Hippocampal formation (tissue), 2 donors: ENCODE measurements at regions not wholly inside any gene's neighbourhood (a gene's known extent, or its start where the extent isn't known, plus 50 kb on each side); places are given as distances from the start of the nearest gene placed in this dataset.
A peak's percentile ranks its signal among the peaks of the same experiment; 100 is the strongest.

Experiments used
- DNase-seq, 2 donors: peaks; one replicate each; lab custom pipeline; 2025; lab: John Stamatoyannopoulos, UW

DNA sequence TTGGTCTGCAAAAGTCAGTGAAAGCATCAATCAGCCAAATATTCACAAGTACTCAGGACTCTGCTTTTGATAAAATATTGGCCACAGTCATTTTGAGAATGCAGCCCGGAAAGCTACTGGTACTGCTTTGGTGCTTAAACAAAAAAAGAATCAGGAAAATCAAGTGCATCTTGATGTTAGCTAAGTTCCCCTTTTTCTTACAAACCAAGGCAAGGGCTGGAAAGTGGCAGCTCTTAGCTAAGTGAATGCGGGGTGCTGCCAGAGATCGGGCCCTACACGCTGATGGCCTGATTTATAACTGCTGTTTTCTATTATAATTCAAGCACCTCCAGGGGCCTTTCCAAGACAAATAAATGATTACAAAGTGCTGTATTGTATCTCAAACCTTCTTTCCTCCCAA is 136.8 kb upstream of the MGMT start:
- no peak for DNase-seq

GRCh38 chr10:129331207-129331838 is 135.7 kb upstream of the MGMT start:
- no peak for DNase-seq

- no peak for DNase-seq
Observed at GRCh38 chr10:129331839-129332220, 135.2 kb upstream of the MGMT start.

DNA sequence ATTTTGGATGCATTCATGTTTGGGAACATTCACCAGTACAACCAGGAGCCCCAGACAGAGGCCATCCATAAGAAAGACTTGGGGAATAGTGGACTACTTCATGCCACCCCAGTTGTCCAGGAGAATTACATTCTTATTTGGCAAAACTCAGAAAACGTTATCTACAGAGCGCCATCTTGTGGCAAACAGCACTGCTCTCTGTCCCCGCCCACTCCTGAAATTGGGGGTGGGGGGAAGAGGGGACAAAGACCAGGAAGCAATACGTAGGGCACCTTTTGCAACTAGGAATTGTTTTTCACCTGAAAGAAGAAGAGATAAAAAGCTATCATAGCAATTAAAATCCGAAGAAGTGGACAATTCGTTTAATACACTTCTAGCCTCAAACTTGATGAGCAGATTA is 134.6 kb upstream of the MGMT start:
- no peak for DNase-seq

GRCh38 chr10:129333706-129334105 is 133.3 kb upstream of the MGMT start:
- DNase-seq, result no peak

DNA sequence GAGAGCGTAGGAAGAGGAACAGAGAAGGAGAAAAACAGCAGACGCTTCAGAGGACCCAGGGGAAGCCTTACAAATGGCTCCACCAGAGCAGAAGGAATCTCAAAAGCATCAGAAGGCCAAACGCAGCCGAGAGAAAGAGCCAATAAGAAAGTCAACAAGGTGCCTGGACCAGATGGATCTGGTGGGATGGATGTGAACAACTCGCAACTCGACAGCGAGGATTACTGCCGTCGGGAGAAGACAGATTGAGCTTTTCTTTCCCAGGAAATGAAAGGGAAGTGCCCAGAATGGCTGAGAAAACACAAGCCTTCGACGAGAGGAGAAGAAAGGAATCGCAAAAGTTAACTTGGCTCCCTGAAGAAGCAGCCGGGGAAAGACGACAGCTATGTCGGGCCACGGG is 132.8 kb upstream of the MGMT start:
- DNase-seq, result no peak

- no peak for DNase-seq
Observed at GRCh38 chr10:129335396-129335795, 131.6 kb upstream of the MGMT start.

DNA sequence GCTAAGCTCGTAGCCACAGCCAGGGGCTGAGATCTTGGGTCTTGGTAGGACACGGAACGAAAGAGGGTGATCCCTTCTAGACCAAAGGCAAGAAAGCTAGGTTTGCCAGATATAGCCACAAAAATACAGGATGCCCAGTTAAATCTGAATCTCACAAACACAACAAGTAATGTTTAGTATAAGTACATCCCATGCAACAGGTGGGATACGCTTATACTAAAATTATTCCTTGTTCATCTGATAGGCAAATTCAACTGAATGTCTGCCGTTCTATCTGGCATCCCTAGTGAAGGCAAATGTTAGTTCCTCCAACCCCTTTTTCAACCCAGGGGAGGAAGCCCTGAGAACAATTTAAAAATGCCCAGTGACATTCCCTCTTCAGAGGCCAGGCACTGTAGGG is 131.1 kb upstream of the MGMT start:
- peak in 1 of 2 donors; percentile 0 for DNase-seq

- no peak for DNase-seq
Observed at GRCh38 chr10:129339191-129339590, 127.8 kb upstream of the MGMT start.

GRCh38 chr10:129339841-129340240 is 127.2 kb upstream of the MGMT start:
- DNase-seq, result no peak

- DNase-seq, result no peak
Observed at GRCh38 chr10:129341087-129341486, 126.0 kb upstream of the MGMT start.

DNA sequence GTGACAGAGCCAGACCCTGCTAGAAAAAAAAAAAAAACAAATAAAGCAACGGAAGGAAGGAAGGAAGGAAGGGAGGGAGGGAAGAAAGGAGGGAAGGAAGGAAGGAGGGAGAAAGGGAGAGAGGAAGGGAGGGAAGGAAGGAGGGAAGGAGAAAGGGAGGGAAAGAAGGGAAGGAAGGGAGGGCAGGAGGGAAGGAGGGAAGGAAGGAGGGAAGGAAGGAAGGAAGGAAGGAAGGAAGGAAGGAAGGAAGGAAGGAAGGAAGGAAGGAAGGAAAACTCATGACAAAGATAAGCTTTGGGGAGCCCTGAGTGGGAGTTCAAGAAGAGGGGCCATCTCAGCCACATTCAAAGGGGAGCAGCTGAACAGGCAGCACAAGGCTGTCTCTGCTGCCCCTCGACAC is 124.7 kb upstream of the MGMT start:
- no peak for DNase-seq

GRCh38 chr10:129343141-129343540 is 123.9 kb upstream of the MGMT start:
- DNase-seq, result no peak

GRCh38 chr10:129344103-129344502 is 122.9 kb upstream of the MGMT start:
- no peak for DNase-seq

DNA sequence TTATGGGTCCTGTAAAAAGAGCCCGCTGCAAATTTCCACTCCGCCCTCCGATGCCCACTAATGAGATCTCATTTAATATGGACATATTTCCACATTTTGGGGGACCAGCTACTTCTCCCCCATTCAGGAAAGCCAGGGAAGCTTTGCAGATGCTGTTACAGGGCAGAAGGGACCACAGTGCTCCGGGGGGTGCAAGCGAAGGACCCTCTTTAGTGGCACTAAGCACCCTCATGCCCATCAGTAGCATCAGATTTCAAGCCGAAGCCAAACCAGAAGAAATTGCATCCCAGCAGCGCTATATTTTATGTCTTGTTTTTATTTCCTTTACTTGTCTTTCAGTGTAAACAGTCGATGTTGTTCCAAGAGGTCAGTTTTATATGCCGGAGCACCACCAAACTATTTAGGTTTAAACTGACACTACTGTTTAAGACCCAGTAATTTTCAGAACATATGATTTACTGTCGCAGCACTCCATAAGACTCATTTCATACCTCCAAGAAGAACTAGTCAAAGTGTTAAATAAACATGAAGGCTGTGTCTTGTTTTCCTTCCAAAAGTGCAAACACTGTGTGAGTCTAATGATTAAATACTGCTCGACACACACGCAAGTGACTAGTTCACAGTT is 122.2 kb upstream of the MGMT start:
- DNase-seq, result no peak

DNA sequence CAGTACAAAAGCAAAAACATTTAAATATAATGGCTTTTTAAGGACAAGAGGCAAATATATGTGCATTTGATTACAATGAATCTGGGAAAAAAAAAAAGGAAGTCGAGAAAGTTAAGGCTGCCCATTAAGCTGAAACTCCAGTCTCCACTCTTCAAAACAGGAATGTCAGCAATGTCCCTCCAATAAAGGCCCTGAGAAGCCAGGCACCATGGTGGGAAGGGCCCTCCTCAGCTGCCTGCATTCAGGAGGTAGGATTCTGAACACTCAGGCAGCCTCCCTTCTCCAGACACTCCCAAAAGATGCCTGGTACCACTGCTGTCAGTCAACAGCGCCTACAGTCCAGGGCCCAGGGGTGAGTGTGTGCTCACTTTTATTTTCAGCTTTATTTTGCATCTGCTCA is 121.3 kb upstream of the MGMT start:
- no peak for DNase-seq

- DNase-seq, result no peak
Observed at GRCh38 chr10:129350690-129351089, 116.4 kb upstream of the MGMT start.

- DNase-seq, result no peak
Observed at GRCh38 chr10:129353101-129353500, 113.9 kb upstream of the MGMT start.

DNA sequence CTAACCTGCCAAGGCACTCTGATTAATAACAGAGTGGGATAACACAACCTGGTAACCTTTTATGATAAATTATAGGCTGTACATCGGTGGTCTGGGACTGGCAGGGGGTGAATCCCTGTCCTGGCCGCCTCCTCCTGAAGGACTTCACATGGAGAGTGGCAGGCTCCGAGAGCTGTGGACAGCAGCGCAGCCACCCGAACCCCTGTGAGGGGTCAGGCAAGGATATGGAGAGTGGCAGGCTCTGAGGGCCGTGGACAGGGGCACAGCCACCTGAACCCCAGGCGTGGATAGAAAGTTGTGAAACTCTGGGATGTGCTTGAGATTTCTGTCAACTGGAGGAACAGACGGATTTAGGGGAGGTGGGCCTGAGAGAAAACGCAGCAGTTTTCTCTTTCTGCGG is 107.0 kb upstream of the MGMT start:
- no peak for DNase-seq

DNA sequence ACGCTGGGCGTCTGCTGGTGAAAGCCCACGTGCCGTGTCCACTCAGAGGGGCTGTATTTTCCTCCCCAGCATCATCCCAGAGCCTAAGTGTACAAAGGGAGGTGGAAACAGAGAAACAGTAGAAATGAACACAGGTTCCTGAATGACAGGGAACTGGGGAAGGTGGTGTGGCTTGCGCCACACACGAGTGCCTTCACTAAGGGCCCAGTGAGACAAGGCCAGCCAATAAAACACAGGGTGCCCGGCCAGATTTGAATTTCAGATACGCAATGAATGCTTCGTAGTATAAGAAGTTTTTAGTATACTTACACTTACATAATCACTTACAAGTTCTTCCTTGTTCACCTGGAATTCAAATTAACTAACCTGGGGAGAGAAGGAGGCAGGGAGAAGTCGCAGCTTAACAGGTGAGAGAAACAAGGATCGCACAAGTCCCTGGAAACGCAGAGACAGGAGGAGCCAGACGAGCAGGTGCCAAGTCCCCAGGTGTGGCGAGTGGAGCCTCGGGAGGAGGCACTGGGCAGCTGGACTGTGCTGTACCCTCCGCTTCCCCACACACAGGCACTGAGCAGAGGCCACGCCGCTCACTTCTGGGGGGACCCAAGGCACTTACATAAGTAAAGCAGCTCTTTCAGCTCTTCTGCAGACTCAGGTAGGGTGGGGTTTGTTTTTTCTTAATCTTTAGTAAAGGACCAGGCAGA is 105.2 kb upstream of the MGMT start:
- no peak for DNase-seq

- no peak for DNase-seq
Observed at GRCh38 chr10:129364949-129365348, 102.1 kb upstream of the MGMT start.

DNA sequence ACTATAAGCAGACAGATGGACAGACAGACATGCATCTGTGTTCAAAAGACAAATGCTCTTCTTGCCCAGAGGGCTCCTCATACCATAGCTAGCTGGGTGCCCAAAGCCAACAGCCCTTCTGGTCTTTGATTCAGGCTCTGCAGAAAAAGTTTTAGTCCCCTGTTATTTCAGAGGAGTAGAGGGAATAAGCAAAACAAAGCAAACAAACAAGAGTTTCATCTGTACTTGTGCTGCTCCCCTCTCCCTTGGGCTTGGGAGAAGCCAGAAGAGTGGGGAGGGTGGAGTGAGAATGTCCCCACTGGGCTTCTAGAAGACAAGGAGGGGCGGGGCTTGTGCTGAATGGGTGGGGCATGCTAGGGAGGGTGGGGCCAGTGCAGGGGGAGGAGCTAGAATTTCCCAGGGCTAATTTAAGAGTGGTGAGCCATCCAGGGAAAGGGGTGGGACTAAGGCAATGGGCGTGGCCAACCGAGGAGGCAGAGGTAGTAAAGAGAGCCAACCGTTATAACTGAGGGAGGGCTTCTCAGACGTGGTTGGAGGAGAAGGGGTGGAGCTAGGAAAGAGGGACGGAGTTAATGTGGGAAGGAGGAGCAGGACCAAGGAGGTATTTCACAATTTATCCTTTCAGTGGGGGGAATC is 101.2 kb upstream of the MGMT start:
- DNase-seq, result no peak

- no peak for DNase-seq
Observed at GRCh38 chr10:129366450-129366849, 100.6 kb upstream of the MGMT start.
